HL-60 (cell line): ENCODE measurements at regions not wholly inside any gene's neighbourhood (a gene's known extent, or its start where the extent isn't known, plus 50 kb on each side); places are given as distances from the start of the nearest gene placed in this dataset.

Experiments used
- GABPA ChIP-seq: IDR thresholded peaks from 2 replicates; pipeline ENCODE4 v1.6.1; 2012; ENCODE audit warnings: low read depth
- POLR2AphosphoS5 ChIP-seq: IDR thresholded peaks from 2 replicates; pipeline ENCODE4 v1.6.1; 2012; ENCODE audit warnings: low read depth
- SPI1 ChIP-seq: IDR thresholded peaks from 2 replicates; pipeline ENCODE4 v1.6.1; 2012; ENCODE audit warnings: low read depth, mild to moderate bottlenecking, borderline replicate concordance
- TF ChIP-seq, protein P1 (sequence below): IDR thresholded peaks from one replicate; pipeline ENCODE4 v1.5.1; 2011; ENCODE audit warnings: low read length, control low read depth, inconsistent platforms; ENCODE audit not compliant: insufficient read depth

GRCh38 chr13:50197705-50198104 is 182.5 kb downstream of the KCNRG start:
- TF ChIP-seq, protein P1, sequence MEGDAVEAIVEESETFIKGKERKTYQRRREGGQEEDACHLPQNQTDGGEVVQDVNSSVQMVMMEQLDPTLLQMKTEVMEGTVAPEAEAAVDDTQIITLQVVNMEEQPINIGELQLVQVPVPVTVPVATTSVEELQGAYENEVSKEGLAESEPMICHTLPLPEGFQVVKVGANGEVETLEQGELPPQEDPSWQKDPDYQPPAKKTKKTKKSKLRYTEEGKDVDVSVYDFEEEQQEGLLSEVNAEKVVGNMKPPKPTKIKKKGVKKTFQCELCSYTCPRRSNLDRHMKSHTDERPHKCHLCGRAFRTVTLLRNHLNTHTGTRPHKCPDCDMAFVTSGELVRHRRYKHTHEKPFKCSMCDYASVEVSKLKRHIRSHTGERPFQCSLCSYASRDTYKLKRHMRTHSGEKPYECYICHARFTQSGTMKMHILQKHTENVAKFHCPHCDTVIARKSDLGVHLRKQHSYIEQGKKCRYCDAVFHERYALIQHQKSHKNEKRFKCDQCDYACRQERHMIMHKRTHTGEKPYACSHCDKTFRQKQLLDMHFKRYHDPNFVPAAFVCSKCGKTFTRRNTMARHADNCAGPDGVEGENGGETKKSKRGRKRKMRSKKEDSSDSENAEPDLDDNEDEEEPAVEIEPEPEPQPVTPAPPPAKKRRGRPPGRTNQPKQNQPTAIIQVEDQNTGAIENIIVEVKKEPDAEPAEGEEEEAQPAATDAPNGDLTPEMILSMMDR: no peak
- no peak for TF ChIP-seq POLR2AphosphoS5
- TF ChIP-seq SPI1: no peak
- TF ChIP-seq GABPA: no peak
